ENCODE measurements at regions not wholly inside any gene's neighbourhood (a gene's known extent, or its start where the extent isn't known, plus 50 kb on each side); places are given as distances from the start of the nearest gene placed in this dataset.

DNA sequence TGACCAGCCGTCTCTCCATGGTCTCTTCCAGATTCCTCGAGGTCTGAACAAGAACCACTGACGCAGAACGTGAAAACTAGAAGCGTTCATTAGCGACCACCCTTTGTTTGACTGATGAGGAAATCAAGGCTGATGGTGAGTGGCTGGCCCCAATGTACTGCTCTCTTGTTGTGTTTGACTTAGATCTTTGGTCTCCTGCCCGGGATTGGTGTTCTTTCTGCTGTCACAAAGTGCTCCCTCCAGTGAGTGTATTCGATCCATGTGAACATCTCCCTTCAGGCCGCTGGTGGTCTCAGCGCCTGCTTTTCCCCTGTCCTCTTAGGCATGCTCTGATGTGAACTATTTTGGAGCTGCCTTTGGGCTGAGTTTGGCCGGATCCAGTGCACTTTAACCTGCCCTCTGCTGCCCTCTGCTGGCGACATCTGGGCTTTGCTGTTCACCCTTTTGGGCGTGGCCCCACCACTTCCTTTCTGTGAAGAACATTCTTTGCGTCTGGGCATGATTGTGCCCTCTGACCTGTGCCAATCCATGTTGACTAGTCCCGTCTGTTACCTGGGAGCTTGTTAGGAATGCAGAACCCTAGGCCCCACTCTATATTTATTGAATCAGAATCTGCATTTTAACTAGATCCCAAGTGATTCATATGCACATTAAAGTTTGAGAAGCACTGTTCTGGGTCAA is 279.1 kb downstream of the TTC6 start:
- Mint-ChIP-seq H3K27me3 (ENCODE audit: insufficient read depth) (peaks cover 7% of the 10 kb centered on the region), H3K36me3 (ENCODE audit: low read depth) (no peaks in the 10 kb centered on the region)

GRCh38 chr14:37888234-37888633 is 292.8 kb downstream of the TTC6 start:
- Mint-ChIP-seq H3K36me3 (ENCODE audit: low read depth) (peaks cover 12% of the 10 kb centered on the region), H3K4me1 (peaks cover 9% of the 10 kb centered on the region), H3K9me3 (peaks cover 28% of the 10 kb centered on the region), H3K27ac (no peak overlapping the region), H3K27me3 (ENCODE audit: insufficient read depth) (no peaks in the 10 kb centered on the region), H3K4me3 (no peak overlapping the region)
- Histone ChIP-seq H3K4me1 (ENCODE audit: control insufficient read depth, insufficient read depth, low read length) (no peaks in the 10 kb centered on the region), H3K9me3 (ENCODE audit: control insufficient read depth, low read length) (peaks cover 10% of the 10 kb centered on the region), H3K27ac (ENCODE audit: low read depth, low read length) (no peak overlapping the region), H3K4me3 (ENCODE audit: low read length) (no peak overlapping the region), H3K27me3 (ENCODE audit: control insufficient read depth, insufficient read depth, low read length, poor library complexity, severe bottlenecking) (no peaks in the 10 kb centered on the region), H3K9ac (ENCODE audit: extremely low read depth, low read length, poor library complexity, severe bottlenecking) (no peak overlapping the region), H3K36me3 (ENCODE audit: control insufficient read depth, insufficient read depth, low read length) (no peaks in the 10 kb centered on the region)
- TF ChIP-seq CTCF (conservative IDR thresholded peaks at IDR 0.05), result no peak
- no peak for DNase-seq
- WGBS, 2 experiments (ENCODE audit: insufficient coverage in 1 of 2, insufficient read length in 1 of 2), result 100% methylated on average over 1 of the region's 1 CpG; no CpG with 5 or more reads in 1 of the 2 experiments

More for the DNA sequence above, 279.1 kb downstream of the TTC6 start:
- Mint-ChIP-seq H3K4me1 (peaks cover 12% of the 10 kb centered on the region), H3K27ac (no peak overlapping the region), H3K9me3 (no peaks in the 10 kb centered on the region), H3K4me3 (no peak overlapping the region)
- DNase-seq, result peak; percentile 98
- H3K27ac ChIP-seq (ENCODE audit: low read depth, low read length), result peak overlapping the region; percentile 25
- H3K27me3 ChIP-seq (ENCODE audit: control insufficient read depth, insufficient read depth, low read length, poor library complexity, severe bottlenecking), result no peaks in the 10 kb centered on the region
- H3K4me1 ChIP-seq (ENCODE audit: control insufficient read depth, insufficient read depth, low read length), result no peaks in the 10 kb centered on the region
- no peaks in the 10 kb centered on the region for H3K9me3 ChIP-seq (ENCODE audit: control insufficient read depth, low read length)
- WGBS, 2 experiments (ENCODE audit: insufficient coverage in 1 of 2, insufficient read length in 1 of 2), result 34 to 47% methylated on average over 9 to 15 of the region's 15 CpGs
- no peaks in the 10 kb centered on the region for H3K36me3 ChIP-seq (ENCODE audit: control insufficient read depth, insufficient read depth, low read length)
- no peak overlapping the region for H3K9ac ChIP-seq (ENCODE audit: extremely low read depth, low read length, poor library complexity, severe bottlenecking)
- no peak overlapping the region for H3K4me3 ChIP-seq (ENCODE audit: low read length)
- TF ChIP-seq CTCF (conservative IDR thresholded peaks at IDR 0.05), result peak; percentile 96

DNA sequence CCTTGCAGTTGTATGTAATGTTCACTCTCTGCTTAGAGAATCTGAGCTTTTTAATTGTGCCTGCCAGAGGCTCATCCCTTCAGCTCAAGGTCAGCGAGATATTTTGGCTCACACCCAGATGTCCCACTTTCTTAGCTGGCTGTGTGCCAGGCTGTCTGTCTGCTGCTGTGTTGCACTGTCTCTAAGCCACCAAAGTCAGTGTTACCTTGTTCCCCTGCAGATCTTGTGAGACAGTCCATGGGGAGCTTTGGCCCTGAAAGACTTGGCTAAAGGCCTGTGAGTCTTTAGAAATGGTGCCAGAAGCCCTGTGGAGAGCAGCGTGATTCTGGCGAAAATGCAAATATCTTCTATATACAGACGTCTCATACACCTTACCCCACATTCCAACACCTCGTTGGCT is 293.7 kb downstream of the TTC6 start:
- no peak overlapping the region for H3K4me3 ChIP-seq (ENCODE audit: low read length)
- no peak overlapping the region for H3K27ac ChIP-seq (ENCODE audit: low read depth, low read length)
- Mint-ChIP-seq H3K4me3 (no peak overlapping the region), H3K4me1 (peaks cover 15% of the 10 kb centered on the region), H3K27ac (no peak overlapping the region), H3K9me3 (peaks cover 28% of the 10 kb centered on the region), H3K36me3 (ENCODE audit: low read depth) (peaks cover 12% of the 10 kb centered on the region), H3K27me3 (ENCODE audit: insufficient read depth) (no peaks in the 10 kb centered on the region)
- no peaks in the 10 kb centered on the region for H3K4me1 ChIP-seq (ENCODE audit: control insufficient read depth, insufficient read depth, low read length)
- no peaks in the 10 kb centered on the region for H3K36me3 ChIP-seq (ENCODE audit: control insufficient read depth, insufficient read depth, low read length)
- no peak overlapping the region for H3K9ac ChIP-seq (ENCODE audit: extremely low read depth, low read length, poor library complexity, severe bottlenecking)
- no peaks in the 10 kb centered on the region for H3K27me3 ChIP-seq (ENCODE audit: control insufficient read depth, insufficient read depth, low read length, poor library complexity, severe bottlenecking)
- H3K9me3 ChIP-seq (ENCODE audit: control insufficient read depth, low read length), result peaks cover 10% of the 10 kb centered on the region
- 58 to 63% methylated on average over 3 to 5 of the region's 5 CpGs for WGBS, 2 experiments (ENCODE audit: insufficient coverage in 1 of 2, insufficient read length in 1 of 2)
- peak; percentile 77 for DNase-seq
- TF ChIP-seq CTCF (conservative IDR thresholded peaks at IDR 0.05), result no peak
